D341Med (cell line): ENCODE measurements at regions not wholly inside any gene's neighbourhood (a gene's known extent, or its start where the extent isn't known, plus 50 kb on each side); places are given as distances from the start of the nearest gene placed in this dataset.

Source experiments
- DNase-seq: peaks from one replicate; pipeline ENCODE4 v3.0.0; 2012; ENCODE audit warnings: low spot score

DNA sequence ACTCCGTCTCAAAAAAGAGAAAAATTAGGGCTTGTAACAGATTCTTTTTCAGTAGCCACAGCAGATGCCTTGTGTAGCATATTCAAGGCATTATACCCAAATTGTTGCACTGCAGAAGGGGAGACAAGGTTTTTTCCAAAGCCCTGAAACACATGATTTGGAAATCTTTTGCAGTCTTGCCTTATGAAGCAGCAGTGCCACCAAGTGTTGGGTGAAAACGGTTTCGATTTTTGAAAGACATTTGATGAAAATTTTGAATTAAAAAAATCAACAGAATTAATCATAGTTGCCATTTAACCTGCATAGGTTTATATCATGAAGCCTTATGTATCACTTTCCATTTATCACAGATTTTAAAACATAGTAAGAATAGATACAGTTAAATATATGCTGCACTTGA, 479.5 kb downstream of the TAF11L14 start:
- DNase-seq: peak; percentile 33

DNA sequence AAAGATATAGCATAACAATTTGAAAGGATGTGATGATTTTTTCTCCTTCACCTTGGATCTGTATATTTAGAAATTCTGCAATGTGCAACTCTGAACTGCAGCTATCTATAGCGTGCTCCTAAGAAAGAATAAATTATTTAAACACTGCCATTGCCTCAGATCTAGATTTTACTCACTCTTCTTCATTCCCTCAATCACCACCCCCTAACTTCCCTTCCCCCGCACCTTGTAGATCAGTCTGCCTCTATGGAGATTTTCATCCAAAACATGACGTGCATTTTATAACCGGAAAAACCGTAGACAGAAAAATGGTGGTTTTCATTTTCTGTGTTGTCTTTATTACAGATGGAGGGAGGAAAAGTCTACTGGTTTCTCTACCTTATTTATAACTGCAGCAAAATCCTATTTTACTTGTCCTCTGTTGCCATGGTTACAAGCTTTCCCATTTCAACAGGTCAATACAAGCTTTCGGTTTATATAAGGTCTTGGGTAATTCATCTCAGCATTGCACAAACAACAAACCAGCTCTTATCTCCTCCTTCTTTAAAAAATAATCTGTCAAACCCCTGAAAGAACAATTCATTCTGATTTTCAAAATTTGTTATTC, 480.0 kb downstream of the TAF11L14 start:
- DNase-seq: no peak

DNA sequence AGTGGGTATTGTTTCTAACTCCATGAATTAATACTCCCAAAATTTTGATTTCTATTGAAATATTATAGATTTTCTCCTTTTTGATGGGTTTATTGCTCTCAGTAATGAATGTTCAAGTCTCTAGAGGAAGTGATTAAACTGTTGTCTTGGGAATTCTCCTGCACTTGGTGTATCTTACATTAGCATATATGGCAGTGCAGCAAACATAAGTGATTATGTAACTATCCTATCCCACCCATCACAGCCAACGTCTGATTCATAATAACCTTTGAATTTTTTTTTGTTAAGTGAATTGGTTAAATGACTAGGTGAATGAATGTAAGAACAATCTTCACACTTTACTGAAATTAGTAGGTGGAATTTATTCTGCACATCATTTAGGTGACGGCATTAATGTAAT, 483.7 kb downstream of the TAF11L14 start:
- no peak for DNase-seq

DNA sequence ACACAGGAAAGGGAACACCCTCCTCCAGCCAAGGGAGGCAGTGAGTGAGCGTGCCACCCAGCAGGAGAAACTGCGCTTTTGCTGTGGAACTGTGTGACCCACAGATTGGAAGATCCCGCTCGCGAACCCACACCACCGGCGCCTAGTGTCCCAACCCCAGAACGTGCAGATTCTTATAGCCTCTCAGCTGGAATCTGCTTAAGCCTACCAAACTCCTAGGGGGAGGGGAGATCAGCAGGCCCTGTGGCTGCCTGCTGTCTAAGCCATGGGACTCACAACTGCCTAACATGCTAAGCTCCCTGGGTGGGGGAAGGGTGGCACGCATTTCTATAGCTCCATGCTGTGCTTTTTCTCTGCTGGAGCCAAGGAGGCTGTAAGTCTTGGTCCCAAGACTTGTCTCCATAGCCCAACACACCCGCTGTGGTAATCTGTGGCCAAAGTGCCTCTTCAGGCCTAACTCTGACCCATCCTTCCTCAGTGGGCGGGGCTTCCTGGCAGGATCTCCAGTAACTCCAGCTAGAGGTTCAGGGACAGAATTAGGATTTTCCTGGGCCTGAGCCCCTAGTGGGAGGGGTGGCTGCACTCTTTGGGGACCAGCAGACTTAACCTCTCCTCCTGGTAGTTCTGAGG, 485.0 kb downstream of the TAF11L14 start:
- DNase-seq: peak; percentile 37

DNA sequence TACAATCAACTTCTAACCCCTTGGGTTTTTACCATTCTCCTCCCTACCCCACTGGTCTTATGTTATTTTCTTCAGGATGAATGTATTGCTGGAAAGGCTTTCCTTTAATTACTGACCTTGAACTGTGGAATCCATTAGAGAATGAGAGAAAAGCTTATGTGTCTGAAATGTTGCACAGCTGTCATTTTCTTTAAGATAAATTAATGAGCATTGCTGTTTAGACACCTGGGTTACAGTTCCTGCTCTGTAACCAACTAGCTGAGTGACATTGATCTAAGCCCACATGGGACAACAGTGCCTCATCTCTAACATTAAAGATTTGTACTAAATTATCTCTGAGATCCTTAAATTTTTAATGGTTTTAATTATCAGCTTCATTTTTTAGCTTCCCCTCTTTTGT, 507.0 kb downstream of the TAF11L14 start:
- peak; percentile 43 for DNase-seq

DNA sequence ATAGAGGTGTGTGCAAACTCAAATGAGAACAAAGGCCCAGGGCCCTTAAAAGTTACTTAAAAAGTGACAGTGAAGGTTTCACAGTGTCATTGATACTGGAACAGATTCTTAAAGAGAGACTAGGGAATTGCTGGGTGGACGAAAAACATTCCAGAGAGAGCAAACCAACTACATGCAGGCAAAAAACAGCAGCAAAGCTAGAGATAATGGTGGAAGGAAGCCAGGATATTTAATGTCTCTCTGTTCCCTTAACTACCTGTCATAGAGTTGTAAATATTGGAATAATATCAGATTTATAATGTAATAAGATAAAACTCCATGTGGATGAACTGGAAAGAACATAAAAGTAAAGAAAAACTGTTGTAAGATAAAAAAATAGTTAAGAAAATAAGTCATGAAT, 508.6 kb downstream of the TAF11L14 start:
- DNase-seq: no peak

DNA sequence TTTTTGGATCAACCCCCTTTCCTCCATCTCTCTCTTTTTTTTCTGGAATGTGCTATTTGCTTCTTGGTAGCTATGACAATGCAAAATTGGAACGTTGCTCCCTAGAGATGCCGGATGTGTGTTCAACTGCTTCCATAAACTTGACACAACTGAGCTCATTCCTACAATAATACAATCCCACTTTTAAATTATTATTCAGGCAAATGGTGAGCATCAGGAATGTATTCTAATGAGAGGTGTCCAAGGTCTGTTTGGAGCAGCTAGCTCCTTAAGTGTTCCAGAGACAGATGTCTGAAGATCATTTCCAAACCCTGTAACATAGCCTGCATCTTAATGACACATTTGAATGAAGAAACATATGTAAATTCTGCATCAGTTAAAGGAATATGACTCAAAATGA, 518.4 kb downstream of the TAF11L14 start:
- no peak for DNase-seq

DNA sequence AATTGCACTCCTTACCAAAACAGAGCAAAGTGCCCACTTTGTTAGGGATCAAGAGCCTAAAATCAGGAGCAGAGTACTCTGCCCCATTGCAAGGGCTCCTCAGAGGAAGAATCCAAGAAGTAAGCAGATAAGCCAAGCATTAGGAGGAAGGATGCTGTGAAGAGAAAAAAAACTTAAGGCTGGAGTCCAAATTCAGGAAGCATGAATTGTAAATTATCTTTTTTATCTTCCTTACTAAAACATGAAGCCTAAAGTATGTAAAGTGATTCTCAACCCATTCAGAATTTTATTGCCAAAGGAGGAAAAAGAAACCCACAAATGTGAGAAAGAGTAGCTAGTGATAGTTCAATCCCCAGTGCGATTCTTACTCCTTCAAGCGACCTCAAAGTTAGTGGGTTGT, 523.9 kb downstream of the TAF11L14 start:
- DNase-seq: no peak

DNA sequence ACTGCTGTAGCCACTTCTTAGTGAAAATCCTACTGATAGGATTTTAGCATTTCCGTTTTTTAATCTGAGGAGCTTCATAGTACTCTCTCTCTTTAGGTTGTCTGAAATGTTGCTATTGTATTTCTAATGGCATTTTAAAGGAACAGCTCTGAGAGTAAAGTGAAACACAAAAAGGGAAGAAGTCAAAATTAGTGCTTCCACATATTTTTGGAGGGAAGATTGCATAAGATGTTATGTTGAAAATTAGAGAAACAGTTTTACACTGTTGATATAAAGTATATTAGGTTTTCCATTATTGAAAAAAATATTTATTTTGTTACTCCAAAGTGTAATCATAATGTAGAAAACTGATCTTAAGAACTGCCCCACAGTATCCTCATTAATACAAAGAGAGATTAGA, 525.1 kb downstream of the TAF11L14 start:
- DNase-seq: no peak

DNA sequence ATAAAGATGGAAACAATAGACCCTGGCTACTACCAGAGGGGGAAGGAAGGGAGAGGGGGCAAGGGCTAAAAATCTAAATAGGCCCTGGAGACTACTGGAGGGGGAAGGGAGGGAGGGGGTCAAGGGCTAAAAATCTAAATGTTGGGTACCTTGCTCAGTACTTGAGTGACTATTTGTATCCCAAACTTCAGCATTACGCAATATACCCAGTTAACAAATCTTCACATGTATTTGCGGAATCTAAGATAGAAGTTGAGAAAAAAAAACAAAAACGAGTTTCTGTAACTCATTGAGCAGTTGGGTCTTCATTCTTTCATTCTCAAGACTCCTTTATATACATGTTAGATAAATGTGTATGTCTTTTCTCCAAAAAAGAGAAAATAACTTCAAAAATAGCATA, 537.4 kb downstream of the TAF11L14 start:
- no peak for DNase-seq

DNA sequence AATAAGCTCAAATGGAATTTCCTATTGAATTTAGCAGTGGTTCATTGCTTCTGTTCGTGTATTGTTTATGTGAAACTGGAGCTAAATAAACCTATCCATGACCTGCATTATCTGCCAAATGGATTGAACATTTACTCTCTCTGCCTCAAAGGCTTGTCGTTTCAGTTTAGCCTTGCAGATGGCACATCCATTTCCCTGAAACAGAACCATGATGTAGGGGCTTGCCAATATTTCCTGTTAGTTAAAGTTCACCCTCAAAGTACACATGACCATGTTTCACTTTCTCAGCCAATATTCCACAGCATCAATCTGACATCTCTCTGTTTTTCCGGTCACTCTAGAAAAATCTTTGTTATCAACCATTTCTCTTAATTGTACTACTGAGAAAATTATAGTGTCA, 545.3 kb downstream of the TAF11L14 start:
- no peak for DNase-seq

DNA sequence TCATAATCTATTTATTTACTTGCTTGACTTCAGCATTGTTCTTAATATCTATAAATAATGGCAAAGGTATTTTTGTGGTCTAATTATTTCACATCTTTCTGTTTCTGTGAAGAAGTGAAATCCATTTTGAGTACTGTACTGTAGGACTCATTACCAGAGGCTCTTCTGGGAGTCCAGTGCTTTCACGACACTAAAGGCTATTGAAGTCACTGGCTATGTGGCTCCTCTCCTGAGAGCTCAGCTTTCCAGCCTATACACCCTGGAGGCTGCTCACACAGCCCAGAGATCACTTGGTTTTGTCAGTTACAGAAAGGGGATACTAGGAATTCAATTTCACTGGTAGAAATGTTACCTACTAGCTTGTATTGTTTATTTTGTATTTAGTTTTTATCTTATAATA, 547.3 kb downstream of the TAF11L14 start:
- no peak for DNase-seq

DNA sequence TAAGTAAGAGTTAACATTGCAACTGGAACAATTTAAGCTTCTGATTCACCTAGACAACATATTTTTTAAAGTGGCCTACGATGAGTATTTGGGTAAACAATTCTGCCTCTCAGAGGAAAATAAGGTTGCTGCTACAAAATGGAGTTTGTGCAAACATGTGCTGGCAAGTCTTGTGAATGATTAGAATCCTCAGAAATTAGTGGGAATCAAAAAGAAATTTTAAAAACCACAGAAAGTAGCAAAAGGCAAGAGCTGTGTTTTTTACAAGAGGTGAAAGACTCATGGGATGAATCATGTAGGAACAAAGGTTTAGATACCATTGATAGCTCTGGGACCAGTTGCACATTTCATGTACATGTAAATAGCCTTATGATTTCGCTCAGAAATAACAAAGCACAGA, 561.6 kb downstream of the TAF11L14 start:
- DNase-seq: no peak

DNA sequence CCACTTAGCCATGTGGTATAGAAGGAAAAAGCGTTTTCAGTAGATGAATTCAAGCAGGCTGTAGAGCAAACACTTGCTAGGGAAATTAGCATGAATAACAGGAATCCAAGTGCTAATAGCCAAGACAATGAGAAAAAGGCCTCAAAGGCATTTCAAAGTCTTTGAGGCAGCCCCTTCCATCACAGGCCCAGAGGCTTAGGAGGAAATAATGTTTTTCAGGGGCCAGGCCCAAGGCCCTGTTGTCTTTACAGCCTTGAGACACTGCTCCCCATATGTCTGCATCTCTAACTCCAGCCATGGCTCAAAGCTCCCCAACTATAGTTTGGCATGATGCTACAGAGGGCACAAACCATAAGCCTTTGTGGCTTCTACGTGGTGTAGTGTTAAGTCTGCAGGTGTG, 563.5 kb downstream of the TAF11L14 start:
- no peak for DNase-seq

DNA sequence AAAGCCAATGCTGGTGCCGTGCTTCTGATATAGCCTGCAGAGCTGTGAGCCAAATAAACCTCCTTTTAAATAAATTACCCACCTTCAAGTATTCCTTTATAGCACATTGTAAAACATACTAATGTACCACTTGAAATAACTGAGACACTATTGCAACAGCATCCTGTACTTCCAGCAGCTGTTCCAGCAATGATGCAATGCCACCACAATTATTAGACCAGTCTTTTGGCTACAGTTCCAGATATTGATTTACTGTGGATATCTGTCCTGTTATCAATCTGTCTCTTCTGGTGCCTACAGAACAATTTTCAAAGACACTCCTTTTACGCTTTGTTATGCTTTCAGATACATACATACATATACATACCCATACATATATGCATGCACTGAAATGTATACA, 567.9 kb downstream of the TAF11L14 start:
- no peak for DNase-seq

DNA sequence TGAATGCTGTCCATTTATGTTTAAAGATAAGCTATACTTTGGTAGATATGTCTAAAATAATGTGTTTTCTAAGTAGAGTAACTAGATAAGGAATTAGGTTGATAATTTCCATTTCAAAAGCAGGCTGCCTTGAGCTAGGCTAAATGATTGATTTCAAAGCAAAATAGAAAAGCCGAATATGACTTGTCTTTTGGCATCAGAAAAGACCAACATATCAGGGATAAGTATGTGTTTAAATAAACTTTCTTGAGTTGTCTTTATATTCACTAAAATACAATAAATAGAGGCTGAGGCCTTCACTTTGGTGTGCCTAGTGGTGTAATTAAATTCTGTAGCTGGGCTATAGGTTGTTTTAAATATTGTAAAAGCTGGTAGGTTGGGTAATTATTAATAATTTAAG, 569.0 kb downstream of the TAF11L14 start:
- DNase-seq: no peak

DNA sequence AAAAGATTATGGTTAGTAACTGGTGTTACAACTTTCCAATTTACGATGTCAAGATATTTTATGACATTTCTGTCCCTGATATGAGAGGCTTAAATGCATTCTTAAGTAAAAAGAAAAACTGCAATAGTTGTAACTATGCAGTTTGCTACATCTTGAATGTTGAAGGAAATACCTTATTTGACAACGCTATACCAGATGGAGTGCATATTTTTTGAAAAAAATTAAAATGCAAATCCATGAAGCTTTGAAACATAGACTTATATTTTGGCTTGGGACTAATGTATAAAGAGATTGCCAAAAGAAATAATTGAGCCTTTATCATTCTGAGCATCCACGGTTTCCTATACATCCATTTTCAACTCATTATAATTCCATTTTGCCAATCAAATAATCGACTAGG, 579.4 kb downstream of the TAF11L14 start:
- no peak for DNase-seq

DNA sequence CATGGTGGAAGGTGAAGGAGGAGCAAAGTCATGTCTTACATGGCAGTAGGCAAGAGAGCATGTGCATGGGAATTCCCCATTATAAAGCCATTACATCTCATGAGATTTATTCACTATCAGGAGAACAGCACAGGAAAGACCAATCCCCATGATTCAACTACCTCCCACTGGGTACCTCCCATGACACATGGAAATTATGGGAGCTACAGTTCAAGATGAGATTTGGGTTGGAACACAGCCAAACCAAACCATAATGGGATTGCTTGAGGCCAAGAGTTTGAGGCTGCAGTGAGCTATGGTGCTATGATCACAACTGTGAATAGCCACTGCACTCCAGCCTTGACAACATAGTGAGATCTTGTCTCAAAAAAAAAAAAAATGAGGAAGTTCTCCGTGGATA, 581.8 kb downstream of the TAF11L14 start:
- DNase-seq: no peak

DNA sequence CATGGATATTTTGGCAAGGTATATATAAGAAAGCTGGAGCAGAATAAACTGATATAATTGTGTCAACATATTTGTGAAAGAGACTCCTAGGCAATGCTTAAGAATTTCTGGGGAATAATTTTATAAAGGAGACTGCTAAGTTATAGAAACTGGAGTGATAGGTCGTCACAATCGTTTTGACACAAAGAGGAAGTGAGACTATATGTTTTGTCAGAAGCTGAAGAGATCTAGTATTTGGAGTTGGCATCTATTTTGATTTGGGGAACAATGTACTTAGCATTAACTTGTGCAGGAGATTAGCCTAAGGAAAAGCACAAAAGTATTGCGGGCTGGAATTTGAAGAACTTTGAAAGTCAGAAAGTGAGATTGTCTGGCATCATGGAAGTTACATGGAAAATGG, 582.5 kb downstream of the TAF11L14 start:
- DNase-seq: no peak

DNA sequence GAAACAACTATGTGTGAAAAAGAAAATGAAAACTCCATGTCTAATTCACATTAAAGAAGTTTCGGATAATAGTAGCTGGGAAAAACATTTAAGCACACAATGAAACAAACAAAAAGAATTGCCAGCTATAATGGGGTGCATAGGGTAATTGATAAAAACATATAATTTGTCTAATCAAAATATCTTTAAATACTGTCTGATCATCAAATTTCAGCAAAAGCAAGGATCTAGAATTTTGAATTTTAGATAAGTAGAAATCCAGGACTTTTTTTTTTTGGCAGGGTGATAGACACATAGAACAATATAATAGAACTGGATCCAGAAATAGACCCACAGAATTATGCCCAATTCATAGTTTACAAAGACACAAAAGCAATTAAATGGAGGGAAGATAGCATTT, 585.0 kb downstream of the TAF11L14 start:
- no peak for DNase-seq

DNA sequence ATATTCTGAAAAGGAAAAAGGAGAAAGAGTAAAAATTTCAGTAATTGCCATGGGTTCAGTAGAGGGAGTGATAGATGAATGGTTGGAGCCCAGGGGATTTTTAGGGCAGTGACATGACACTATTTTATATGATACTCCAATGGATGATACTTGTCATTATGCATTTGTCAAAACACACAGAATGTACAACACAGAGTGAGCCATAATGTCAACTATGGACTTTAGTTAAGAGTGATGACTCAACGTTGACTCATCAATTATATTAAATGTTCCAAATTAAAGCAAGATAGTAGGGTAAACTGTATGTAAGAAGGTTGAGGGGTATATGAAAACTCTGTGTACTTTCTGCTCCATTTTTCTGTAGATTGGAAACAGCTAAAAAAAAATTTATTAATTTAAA, 586.4 kb downstream of the TAF11L14 start:
- DNase-seq: no peak

DNA sequence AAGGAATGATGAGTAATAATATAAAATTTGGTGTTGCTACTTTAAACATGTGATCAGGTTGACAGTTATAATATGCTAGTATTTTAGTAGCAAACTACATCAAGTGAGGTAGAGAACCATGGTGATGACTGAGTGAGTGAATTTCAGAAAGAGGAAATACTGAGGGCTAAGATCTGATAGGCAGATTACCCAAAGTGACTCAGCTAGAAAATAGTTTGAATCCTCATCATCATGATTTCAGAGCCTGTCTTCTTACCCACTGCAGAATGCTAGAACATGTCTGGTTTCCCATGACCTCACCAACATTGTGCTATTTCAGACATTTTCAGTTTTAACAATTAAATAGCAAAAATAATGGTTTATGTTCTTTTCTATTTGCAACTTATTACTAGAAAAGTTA, 602.1 kb downstream of the TAF11L14 start:
- DNase-seq: no peak

DNA sequence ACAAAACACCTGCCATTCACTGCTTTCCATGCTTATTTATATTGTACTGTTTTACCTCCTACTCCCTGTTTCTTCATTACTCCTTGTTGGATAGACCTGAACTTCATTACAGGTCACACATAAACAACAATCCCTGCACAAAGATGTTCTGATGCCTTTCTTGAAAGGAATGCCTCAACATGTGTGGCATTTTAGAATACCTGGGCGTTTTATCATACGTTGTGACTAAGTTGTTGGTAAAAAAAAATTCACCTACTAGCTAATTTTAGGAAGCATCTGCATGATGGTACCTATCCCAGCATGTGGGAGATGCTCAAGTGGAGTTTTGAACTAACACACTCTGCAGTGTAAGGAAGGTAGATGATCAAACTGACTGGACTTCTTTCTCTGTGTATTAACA, 604.1 kb downstream of the TAF11L14 start:
- no peak for DNase-seq

DNA sequence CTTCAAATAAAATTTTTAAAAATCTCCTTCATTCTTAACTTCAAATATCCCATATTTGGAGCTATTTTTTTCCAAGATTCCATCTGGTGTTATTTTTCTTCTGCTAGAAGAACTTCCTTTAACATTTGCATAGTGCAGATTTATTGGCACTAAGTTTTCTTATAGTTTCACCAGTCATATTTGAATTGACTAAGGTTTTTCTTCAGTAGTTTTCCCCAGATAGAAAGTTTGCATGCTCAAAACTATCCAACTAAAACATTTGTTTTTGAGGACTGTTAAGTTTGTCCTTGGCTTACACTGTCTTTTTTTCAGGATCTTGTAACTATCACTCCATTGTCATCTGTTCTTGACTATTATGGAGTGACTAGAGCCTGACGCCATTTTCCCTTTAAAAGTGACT, 606.7 kb downstream of the TAF11L14 start:
- no peak for DNase-seq

DNA sequence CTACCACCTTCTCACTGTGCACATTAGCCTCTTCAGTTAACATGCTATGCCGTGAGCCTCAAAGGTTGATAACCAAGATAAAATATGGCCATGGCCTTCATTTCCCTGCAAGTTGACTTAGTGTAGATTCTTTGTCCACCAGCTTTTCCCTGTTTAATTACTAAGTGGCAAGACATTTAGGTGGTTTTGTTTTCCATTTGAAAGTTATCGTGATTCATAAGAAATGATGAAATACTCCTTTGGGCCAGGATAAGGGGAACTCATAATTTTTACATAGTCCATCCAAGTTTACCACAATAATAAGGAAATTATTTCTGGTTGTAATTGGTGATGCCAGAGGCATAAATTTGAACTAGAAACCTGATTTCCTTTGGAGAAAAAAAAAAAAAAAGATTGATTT, 609.6 kb downstream of the TAF11L14 start:
- DNase-seq: no peak
